Body of pancreas (tissue), 4 donors: ENCODE measurements at regions not wholly inside any gene's neighbourhood (a gene's known extent, or its start where the extent isn't known, plus 50 kb on each side); places are given as distances from the start of the nearest gene placed in this dataset.
A peak's percentile ranks its signal among the peaks of the same experiment; 100 is the strongest.

Experiments used
- ATAC-seq: fragments of 150-250 bp; one replicate; pipeline ENCODE4 v1.9.1; 2016
- DNase-seq, 4 donors: peaks; one replicate each; pipeline ENCODE4 v3.0.0-alpha.2; 2019
- H3K27ac ChIP-seq, 4 donors: fragments of 200-600 bp; sonication (generic); 1 replicate in 3 of 4; 2 replicates in 1 of 4; pipeline versions ENCODE4 v1.5.1 to v1.6.1; 2016 to 2019; ENCODE audit warnings: mild to moderate bottlenecking in 1 of 4, mixed read lengths in 1 of 4, moderate library complexity in 1 of 4
- H3K27me3 ChIP-seq, 2 donors: fragments of 200-600 bp; sonication (generic); one replicate each; pipeline ENCODE4 v1.6.0; 2016; ENCODE audit warnings: mild to moderate bottlenecking in 1 of 2
- H3K36me3 ChIP-seq, 2 donors: fragments of 200-600 bp; sonication (generic); replicated peaks in 1 of 2; 2 replicates each; pipeline ENCODE4 v1.5.1; 2016; ENCODE audit warnings: low read depth in 2 of 2; ENCODE audit not compliant: insufficient read depth in 1 of 2
- H3K4me1 ChIP-seq: fragments of 200-600 bp; sonication (generic); one replicate; pipeline ENCODE4 v1.6.0; 2016
- H3K4me3 ChIP-seq, 2 donors: fragments of 200-600 bp; sonication (generic); 1 replicate in 1 of 2; 2 replicates in 1 of 2; pipeline ENCODE4 v1.5.1; 2016 to 2019
- H3K9me3 ChIP-seq, 3 donors: fragments of 200-600 bp; sonication (generic); 1 replicate in 2 of 3; 2 replicates in 1 of 3; pipeline ENCODE4 v1.5.1; 2016
- POLR2A ChIP-seq, 3 donors: fragments of 450-650 bp; IDR thresholded peaks; one replicate each; pipeline ENCODE4 v1.6.1; 2016; ENCODE audit warnings: antibody characterized with exemption in 3 of 3, mild to moderate bottlenecking in 2 of 3
- WGBS, 2 donors: methylation state at CpG; one replicate each; pipeline ENCODE4 v1.1.5; 2017; 5-methylcytosine and 5-hydroxymethylcytosine counted together
- intact Hi-C: fragments of 100-400 bp; cut with DNase I; formaldehyde crosslinking; loops from one replicate; pipeline ENCODE4 v1.15.1; 2023
- TF ChIP-seq, protein P1 (sequence below), 7 experiments: fragments of 450-650 bp in 4 of 7; fragments of 200-600 bp in 3 of 7; sonication (generic) in 3 of 7; IDR thresholded peaks; one replicate each; pipeline ENCODE4 v1.5.1; 2016 to 2019; ENCODE audit warnings: antibody characterized with exemption in 7 of 7

GRCh38 chr5:107286447-107287098 lies 384.2 kb downstream of the EFNA5 start:
- Histone ChIP-seq H3K27ac (peak overlapping the region in 3 of 4 donors; percentile 34 to 67 (median 56)), H3K36me3 (no peaks in the 10 kb centered on the region), H3K4me1 (peaks cover 12% of the 10 kb centered on the region), H3K27me3 (no peaks in the 10 kb centered on the region), H3K4me3 (no peak overlapping the region), H3K9me3 (no peaks in the 10 kb centered on the region)
- 62 to 70% methylated on average over 7 of the region's 7 CpGs for WGBS, 2 donors
- TF ChIP-seq POLR2A (IDR thresholded peaks at IDR 0.05): no peak
- TF ChIP-seq, protein P1, sequence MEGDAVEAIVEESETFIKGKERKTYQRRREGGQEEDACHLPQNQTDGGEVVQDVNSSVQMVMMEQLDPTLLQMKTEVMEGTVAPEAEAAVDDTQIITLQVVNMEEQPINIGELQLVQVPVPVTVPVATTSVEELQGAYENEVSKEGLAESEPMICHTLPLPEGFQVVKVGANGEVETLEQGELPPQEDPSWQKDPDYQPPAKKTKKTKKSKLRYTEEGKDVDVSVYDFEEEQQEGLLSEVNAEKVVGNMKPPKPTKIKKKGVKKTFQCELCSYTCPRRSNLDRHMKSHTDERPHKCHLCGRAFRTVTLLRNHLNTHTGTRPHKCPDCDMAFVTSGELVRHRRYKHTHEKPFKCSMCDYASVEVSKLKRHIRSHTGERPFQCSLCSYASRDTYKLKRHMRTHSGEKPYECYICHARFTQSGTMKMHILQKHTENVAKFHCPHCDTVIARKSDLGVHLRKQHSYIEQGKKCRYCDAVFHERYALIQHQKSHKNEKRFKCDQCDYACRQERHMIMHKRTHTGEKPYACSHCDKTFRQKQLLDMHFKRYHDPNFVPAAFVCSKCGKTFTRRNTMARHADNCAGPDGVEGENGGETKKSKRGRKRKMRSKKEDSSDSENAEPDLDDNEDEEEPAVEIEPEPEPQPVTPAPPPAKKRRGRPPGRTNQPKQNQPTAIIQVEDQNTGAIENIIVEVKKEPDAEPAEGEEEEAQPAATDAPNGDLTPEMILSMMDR (IDR thresholded peaks at IDR 0.05): no peak
- intact Hi-C loops: no loop called here
- no peak for DNase-seq
- peak; percentile 69 for ATAC-seq

- 80 to 86% methylated on average over 6 of the region's 6 CpGs for WGBS, 2 donors
- peaks cover 12% of the 10 kb centered on the region for H3K4me1 ChIP-seq
- ATAC-seq (no peak), DNase-seq (no peak)
- H3K27ac ChIP-seq: no peak overlapping the region
- TF ChIP-seq, protein P1 (IDR thresholded peaks at IDR 0.05): no peak
- TF ChIP-seq POLR2A (IDR thresholded peaks at IDR 0.05): no peak
- no peaks in the 10 kb centered on the region for H3K36me3 ChIP-seq
- no peaks in the 10 kb centered on the region for H3K27me3 ChIP-seq
- H3K9me3 ChIP-seq: no peaks in the 10 kb centered on the region
- intact Hi-C loops: no loop called here
- H3K4me3 ChIP-seq: no peak overlapping the region
Measured at GRCh38 chr5:107285772-107286171, 385.0 kb downstream of the EFNA5 start.

- H3K4me3 ChIP-seq: no peak overlapping the region
- peak in 2 of 4 donors; percentile 4 to 20 for DNase-seq
Measured at GRCh38 chr5:107284822-107285525, 385.8 kb downstream of the EFNA5 start.

DNA sequence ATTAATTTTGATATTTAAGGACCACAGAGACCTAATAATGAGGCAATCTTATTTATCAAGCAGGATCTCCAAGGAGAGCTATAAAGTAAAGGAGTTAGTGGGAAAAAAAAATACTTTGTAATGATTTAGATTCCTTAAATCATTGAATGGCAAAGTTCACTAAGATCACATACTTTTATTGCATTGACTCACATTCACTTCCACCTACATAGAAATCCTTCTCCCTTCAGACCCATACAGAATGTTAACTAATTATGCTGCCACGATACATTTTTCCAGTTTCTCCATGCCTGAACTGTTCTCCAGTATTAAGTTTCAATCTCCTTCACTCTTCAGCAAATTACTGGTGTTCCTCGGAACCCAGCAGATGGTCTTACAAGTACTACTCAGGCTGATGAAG lies 388.7 kb downstream of the EFNA5 start:
- WGBS, 2 donors: 66 to 78% methylated on average over 2 of the region's 2 CpGs
- Histone ChIP-seq H3K9me3 (no peaks in the 10 kb centered on the region), H3K4me1 (peaks cover 8% of the 10 kb centered on the region), H3K4me3 (no peak overlapping the region), H3K27me3 (no peaks in the 10 kb centered on the region), H3K27ac (no peak overlapping the region), H3K36me3 (no peaks in the 10 kb centered on the region)
- ATAC-seq (no peak), DNase-seq (no peak)
- TF ChIP-seq, protein P1 (IDR thresholded peaks at IDR 0.05): no peak
- TF ChIP-seq POLR2A (IDR thresholded peaks at IDR 0.05): no peak
- intact Hi-C loops: no loop called here

More at GRCh38 chr5:107284822-107285525, 385.8 kb downstream of the EFNA5 start:
- WGBS, 2 donors: 38 to 52% methylated on average over 3 of the region's 3 CpGs
- no peak for TF ChIP-seq POLR2A (IDR thresholded peaks at IDR 0.05)
- TF ChIP-seq, protein P1 (IDR thresholded peaks at IDR 0.05): no peak
- Histone ChIP-seq H3K4me1 (peaks cover 9% of the 10 kb centered on the region), H3K9me3 (no peaks in the 10 kb centered on the region), H3K27me3 (no peaks in the 10 kb centered on the region), H3K36me3 (no peaks in the 10 kb centered on the region), H3K27ac (no peak overlapping the region)
- intact Hi-C loops: no loop called here
- ATAC-seq: peak; percentile 74
